Cardiac fibroblast (primary cell): ENCODE measurements at regions not wholly inside any gene's neighbourhood (a gene's known extent, or its start where the extent isn't known, plus 50 kb on each side); places are given as distances from the start of the nearest gene placed in this dataset.

Experiments
- DNase-seq, 2 donors: peaks; one replicate each; pipeline versions ENCODE4 v3.0.0 to v3.0.0-alpha.2; 2010; ENCODE audit warnings: low read depth in 2 of 2
- H3K4me3 ChIP-seq, 2 donors: replicated peaks in 1 of 2; 1 replicate in 1 of 2; 2 replicates in 1 of 2; pipeline ENCODE4 v1.5.1; 2011; ENCODE audit warnings: low read depth in 2 of 2, low read length in 2 of 2, mild to moderate bottlenecking in 2 of 2, moderate library complexity in 1 of 2
- TF ChIP-seq, protein P1 (sequence below): IDR thresholded peaks from one replicate; pipeline ENCODE4 v1.5.1; 2011; ENCODE audit warnings: low read depth, mild to moderate bottlenecking, low read length, inconsistent platforms

DNA sequence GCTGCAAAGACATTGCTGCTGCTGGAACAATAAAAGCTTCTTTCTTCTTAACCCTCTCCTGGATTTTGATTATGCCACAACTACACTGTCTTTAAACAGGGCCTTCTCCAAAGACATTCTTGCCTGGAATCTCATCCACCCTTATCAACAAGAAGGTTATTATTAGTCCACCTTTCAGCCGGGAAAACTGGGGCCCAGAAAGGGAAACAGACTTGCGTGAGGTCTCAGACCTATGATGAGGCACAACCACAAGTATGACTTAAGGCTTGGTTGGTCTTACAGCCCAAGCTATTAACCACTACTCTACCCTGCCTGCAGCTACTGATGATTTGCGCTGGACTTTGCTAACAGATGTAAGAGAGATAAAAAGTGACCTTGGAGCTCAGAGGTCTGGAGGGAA, 62.8 kb upstream of the CTNNBL1 start:
- DNase-seq = no peak
- TF ChIP-seq, protein P1, sequence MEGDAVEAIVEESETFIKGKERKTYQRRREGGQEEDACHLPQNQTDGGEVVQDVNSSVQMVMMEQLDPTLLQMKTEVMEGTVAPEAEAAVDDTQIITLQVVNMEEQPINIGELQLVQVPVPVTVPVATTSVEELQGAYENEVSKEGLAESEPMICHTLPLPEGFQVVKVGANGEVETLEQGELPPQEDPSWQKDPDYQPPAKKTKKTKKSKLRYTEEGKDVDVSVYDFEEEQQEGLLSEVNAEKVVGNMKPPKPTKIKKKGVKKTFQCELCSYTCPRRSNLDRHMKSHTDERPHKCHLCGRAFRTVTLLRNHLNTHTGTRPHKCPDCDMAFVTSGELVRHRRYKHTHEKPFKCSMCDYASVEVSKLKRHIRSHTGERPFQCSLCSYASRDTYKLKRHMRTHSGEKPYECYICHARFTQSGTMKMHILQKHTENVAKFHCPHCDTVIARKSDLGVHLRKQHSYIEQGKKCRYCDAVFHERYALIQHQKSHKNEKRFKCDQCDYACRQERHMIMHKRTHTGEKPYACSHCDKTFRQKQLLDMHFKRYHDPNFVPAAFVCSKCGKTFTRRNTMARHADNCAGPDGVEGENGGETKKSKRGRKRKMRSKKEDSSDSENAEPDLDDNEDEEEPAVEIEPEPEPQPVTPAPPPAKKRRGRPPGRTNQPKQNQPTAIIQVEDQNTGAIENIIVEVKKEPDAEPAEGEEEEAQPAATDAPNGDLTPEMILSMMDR = no peak

DNA sequence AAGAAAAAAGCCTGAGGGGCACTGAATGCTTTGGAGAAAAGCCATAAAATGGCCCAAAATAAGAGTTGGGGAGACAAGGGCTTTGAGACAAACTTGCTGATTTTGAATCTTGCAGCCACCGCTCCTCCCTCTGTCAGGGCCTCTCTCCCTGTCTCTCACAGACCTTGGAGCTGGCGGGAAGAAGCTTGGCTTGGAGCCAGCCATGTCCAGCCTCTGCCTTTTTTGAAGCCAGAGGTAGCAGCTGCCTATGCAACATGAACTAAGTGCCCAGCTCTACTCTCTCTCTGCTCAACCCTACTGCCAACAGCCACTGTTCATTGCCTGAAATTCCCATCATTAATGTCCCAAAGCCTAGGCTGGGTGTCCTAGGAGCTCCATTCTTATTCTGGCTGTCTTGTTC, 63.7 kb upstream of the CTNNBL1 start:
- TF ChIP-seq, protein P1 = no peak
- no peak for DNase-seq
- H3K4me3 ChIP-seq = no peak overlapping the region

More for the DNA sequence above, 62.8 kb upstream of the CTNNBL1 start:
- H3K4me3 ChIP-seq = no peak overlapping the region

DNA sequence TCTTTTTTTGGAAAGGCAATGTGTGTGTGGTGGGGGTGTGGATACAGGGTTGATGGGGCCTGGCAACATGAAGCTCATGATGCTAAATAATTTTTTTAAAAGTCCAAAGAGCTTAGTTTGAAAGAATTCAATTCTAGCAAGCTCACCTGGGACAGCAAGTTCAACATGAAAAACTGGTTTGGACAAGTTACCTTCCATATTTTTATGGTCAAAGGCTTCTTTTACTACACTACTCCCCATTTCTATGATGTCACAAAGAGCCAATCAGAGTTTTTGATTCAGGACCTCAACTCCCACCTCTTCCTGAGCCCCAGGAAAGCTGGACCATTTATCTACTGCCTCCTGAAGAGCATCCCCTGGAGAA, 66.1 kb upstream of the CTNNBL1 start:
- H3K4me3 ChIP-seq = no peak overlapping the region
- TF ChIP-seq, protein P1 = no peak
- DNase-seq = no peak

GRCh38 chr20:37627060-37627766, 66.6 kb upstream of the CTNNBL1 start:
- H3K4me3 ChIP-seq = no peak overlapping the region
- DNase-seq = peak; percentile 70 to 71
- TF ChIP-seq, protein P1 = no peak

- DNase-seq = no peak
These were observed 68.9 kb upstream of the CTNNBL1 start for GRCh38 chr20:37624963-37625362.

DNA sequence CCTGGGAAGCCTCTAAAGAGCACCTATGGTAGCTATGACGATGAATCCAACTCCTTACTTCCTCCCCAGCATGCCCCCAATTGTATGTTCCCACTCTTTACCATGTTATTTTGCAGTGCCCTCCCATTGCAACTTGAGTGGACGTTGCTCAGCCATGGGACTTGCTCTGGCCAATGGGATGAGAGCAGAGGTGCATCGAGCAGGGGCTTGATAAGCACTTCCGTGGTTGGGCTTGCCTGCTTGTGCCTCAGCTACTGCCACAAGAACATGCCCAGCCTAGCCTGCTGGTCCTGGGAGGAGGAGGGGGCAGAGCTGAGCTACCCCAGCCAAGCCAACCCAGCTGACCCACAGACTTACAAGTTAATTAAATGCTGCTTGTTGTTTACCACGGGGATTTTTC, 71.1 kb upstream of the CTNNBL1 start:
- no peak for DNase-seq
- TF ChIP-seq, protein P1 = no peak
- no peak overlapping the region for H3K4me3 ChIP-seq

More at GRCh38 chr20:37624963-37625362, 68.9 kb upstream of the CTNNBL1 start:
- TF ChIP-seq, protein P1 = no peak
- no peak overlapping the region for H3K4me3 ChIP-seq

GRCh38 chr20:37619496-37619895, 74.3 kb upstream of the CTNNBL1 start:
- DNase-seq = no peak
- TF ChIP-seq, protein P1 = no peak

More at GRCh38 chr20:37619496-37619895, 74.3 kb upstream of the CTNNBL1 start:
- no peak overlapping the region for H3K4me3 ChIP-seq
